ENCODE measurements at regions not wholly inside any gene's neighbourhood (a gene's known extent, or its start where the extent isn't known, plus 50 kb on each side); places are given as distances from the start of the nearest gene placed in this dataset.

GRCh38 chr9:134989206-134990065, 71.7 kb upstream of the FCN1 start:
- no peak for TF ChIP-seq CTCF (IDR thresholded peaks at IDR 0.05)
- Histone ChIP-seq H3K4me3 (no peak overlapping the region), H3K4me1 (no peaks in the 10 kb centered on the region), H3K36me3 (no peaks in the 10 kb centered on the region), H3K27ac (no peak overlapping the region), H3K9me3 (peaks cover 0 to 22% (median 8%) of the 10 kb centered on the region in 11 donors), H3K27me3 (peaks cover 0 to 10% (median 0%) of the 10 kb centered on the region in 7 donors)
- 81 to 85% methylated on average over 23 of the region's 23 CpGs for WGBS, 2 donors
- no peak for ATAC-seq
- intact Hi-C loops (cut with DNase I), result loop anchor here in 4 of 10 donors (10.0 kb wide), 3 partner anchors 215 to 535 kb away; no protein-coding TSS in a partner anchor
- DNase-seq, result no peak

- peaks cover 0 to 9% (median 5%) of the 10 kb centered on the region in 7 donors for H3K27me3 ChIP-seq
- TF ChIP-seq CTCF (IDR thresholded peaks at IDR 0.05), result no peak
- H3K4me3 ChIP-seq, result no peak overlapping the region
- DNase-seq, result no peak
- H3K27ac ChIP-seq, result no peak overlapping the region
- H3K4me1 ChIP-seq, result no peaks in the 10 kb centered on the region
- intact Hi-C loops (cut with DNase I), result no loop called here
- no peak for ATAC-seq
- H3K9me3 ChIP-seq, result peaks cover 0 to 8% (median 5%) of the 10 kb centered on the region in 11 donors
- H3K36me3 ChIP-seq, result no peaks in the 10 kb centered on the region
- 73 to 78% methylated on average over 33 to 41 of the region's 42 CpGs for WGBS, 2 donors
These were observed 74.4 kb upstream of the FCN1 start for GRCh38 chr9:134991808-134992754.

DNA sequence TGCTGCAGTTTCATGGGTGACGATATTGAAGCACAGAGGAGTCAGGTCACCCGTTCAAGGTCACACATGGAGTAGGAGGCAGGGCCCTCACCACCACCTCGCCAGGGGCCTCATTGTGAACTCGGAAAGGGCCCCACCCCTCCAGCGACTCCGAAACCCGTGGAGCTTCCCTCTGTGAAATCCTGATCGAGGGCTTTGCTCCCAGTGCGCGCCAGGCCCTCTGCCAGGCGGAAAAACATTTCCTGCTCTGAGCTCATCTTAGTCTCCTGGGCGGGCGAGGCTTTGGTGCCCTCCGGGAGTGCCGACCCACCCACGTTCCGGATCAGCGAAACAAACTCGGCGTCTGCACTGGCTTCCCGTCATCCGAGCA, 75.0 kb upstream of the FCN1 start:
- intact Hi-C loops (cut with DNase I), result no loop called here
- Histone ChIP-seq H3K4me3 (no peak overlapping the region), H3K9me3 (peaks cover 0 to 2% (median 0%) of the 10 kb centered on the region in 11 donors), H3K36me3 (no peaks in the 10 kb centered on the region), H3K27me3 (peaks cover 0 to 9% (median 3%) of the 10 kb centered on the region in 7 donors), H3K27ac (no peak overlapping the region), H3K4me1 (no peaks in the 10 kb centered on the region)
- ATAC-seq, result peak in 2 of 8 donors; percentile 38 to 46
- no peak for DNase-seq
- TF ChIP-seq CTCF (IDR thresholded peaks at IDR 0.05), result no peak
- 57 to 66% methylated on average over 22 of the region's 22 CpGs for WGBS, 2 donors

DNA sequence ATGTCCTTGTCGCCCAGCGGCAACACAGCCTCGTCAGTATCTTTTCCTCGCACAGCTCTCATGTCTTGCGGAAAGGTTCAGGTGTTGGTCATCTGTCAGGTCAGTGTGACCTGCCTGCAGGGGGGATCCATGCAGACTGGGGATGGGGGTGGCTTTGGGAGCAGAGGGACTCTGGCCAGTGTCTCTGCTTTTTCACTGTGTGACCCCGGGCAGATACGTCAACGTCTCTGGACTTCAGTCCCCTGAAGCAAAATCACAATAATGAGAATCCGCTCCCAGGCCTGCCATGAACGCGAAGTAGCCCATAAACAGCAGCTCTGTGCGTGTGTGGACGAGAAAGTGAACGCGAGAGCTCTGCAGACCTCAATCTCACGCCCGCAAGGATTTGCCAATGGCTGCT, 75.7 kb upstream of the FCN1 start:
- peaks cover 0 to 9% (median 0%) of the 10 kb centered on the region in 7 donors for H3K27me3 ChIP-seq
- no peaks in the 10 kb centered on the region for H3K4me1 ChIP-seq
- no peak overlapping the region for H3K4me3 ChIP-seq
- no peak for TF ChIP-seq CTCF (IDR thresholded peaks at IDR 0.05)
- ATAC-seq, result no peak
- intact Hi-C loops (cut with DNase I), result no loop called here
- H3K27ac ChIP-seq, result no peak overlapping the region
- WGBS, 2 donors, result 89 to 91% methylated on average over 17 of the region's 17 CpGs
- H3K36me3 ChIP-seq, result no peaks in the 10 kb centered on the region
- peaks cover 0 to 8% (median 0%) of the 10 kb centered on the region in 11 donors for H3K9me3 ChIP-seq
- no peak for DNase-seq

All from heart right ventricle (tissue), 16 donors.